PFSK-1 (cell line): ENCODE measurements at regions not wholly inside any gene's neighbourhood (a gene's known extent, or its start where the extent isn't known, plus 50 kb on each side); places are given as distances from the start of the nearest gene placed in this dataset.

ENCODE experiments used
- FOXP2 ChIP-seq: optimal IDR thresholded peaks from 2 replicates; pipeline ENCODE3; 2011; ENCODE audit warnings: borderline replicate concordance, control low read depth, inconsistent platforms; ENCODE audit not compliant: insufficient read depth; ENCODE audit errors: extremely low read length, extremely low read depth
- POLR2AphosphoS5 ChIP-seq: IDR thresholded peaks from 2 replicates; pipeline ENCODE4 v1.6.1; 2012; ENCODE audit warnings: low read depth, mild to moderate bottlenecking, control low read depth, low read length, moderate library complexity
- REST ChIP-seq, 2 experiments: IDR thresholded peaks; 2 replicates each; pipeline versions ENCODE4 v1.6.1 to v1.8.0; 2011 to 2012; ENCODE audit warnings: low read depth in 2 of 2, low read length in 2 of 2, control low read depth in 1 of 2, inconsistent platforms in 1 of 2, mild to moderate bottlenecking in 1 of 2, moderate library complexity in 1 of 2; ENCODE audit not compliant: insufficient read depth in 1 of 2
- SIN3A ChIP-seq: IDR thresholded peaks from 2 replicates; pipeline ENCODE4 v1.6.1; 2012; ENCODE audit warnings: mild to moderate bottlenecking, low read length, moderate library complexity, borderline replicate concordance; ENCODE audit not compliant: insufficient read depth
- TAF1 ChIP-seq: IDR thresholded peaks from 2 replicates; pipeline ENCODE4 v1.6.1; 2012; ENCODE audit warnings: low read length, control low read depth, borderline replicate concordance; ENCODE audit not compliant: insufficient read depth

DNA sequence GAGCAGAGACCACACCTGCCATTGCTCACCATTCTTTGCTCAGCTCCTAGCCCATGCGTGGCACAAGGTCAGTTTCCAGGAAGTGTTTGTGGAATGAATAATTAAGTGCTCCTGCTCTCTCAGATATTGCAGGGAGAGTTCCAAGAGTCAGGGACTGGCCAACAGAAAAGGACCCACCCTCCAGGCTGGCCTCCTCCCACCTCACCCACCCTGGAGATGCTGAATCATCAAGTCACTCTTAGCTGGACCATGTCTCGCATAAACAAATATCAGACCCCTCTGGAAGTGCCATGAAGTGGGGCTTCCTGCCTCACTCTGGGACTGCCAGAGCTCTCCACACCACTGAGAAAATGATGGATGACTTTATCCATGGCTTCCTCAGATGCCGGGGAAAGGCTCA, 256.0 kb downstream of the TNS1 start:
- TF ChIP-seq REST (IDR thresholded peaks at IDR 0.05; ENCODE audit: insufficient read depth in 1 of 2, low read depth in 2 of 2, low read length in 2 of 2) (no peak), POLR2AphosphoS5 (no peak), TAF1 (no peak), FOXP2 (no peak), SIN3A (no peak)
